WTC11 (cell line): ENCODE measurements at regions not wholly inside any gene's neighbourhood (a gene's known extent, or its start where the extent isn't known, plus 50 kb on each side); places are given as distances from the start of the nearest gene placed in this dataset.

Experiments used
- ATAC-seq: fragments of 200-7000 bp; cut with Tn5 transposase; 2 replicates; pipeline ENCODE4 v1.10.0; 2021; ENCODE audit warnings: mild to moderate bottlenecking, moderate library complexity
- CTCF ChIA-PET: fragments of 300-600 bp; sonication (Branson Sonifier 250); formaldehyde crosslinking; loops from one replicate; lab custom pipeline; 2021; ENCODE audit warnings: antibody characterized with exemption; lab: Charles Lee
- POLR2A ChIA-PET: fragments of 350-600 bp; sonication (Branson Sonifier 250); formaldehyde crosslinking; loops from one replicate; lab custom pipeline; 2021; ENCODE audit warnings: antibody characterized with exemption; lab: Charles Lee
- DNase-seq: peaks from one replicate; pipeline ENCODE4 v3.0.0; 2021; ENCODE audit warnings: low spot score
- H3K27ac Mint-ChIP-seq: 2 replicates; pipeline ENCODE4 v1.8.0; 2021; ENCODE audit warnings: mixed read lengths
- H3K27me3 Mint-ChIP-seq: 2 replicates; pipeline ENCODE4 v1.8.0; 2021; ENCODE audit warnings: low read depth, mild to moderate bottlenecking, moderate library complexity, mixed read lengths
- H3K36me3 Mint-ChIP-seq: 2 replicates; pipeline ENCODE4 v1.8.0; 2021; ENCODE audit warnings: mixed read lengths
- H3K4me1 Mint-ChIP-seq: 2 replicates; pipeline ENCODE4 v1.8.0; 2022; ENCODE audit warnings: mixed read lengths
- H3K4me3 Mint-ChIP-seq: 2 replicates; pipeline ENCODE4 v1.8.0; 2021; ENCODE audit warnings: mild to moderate bottlenecking, moderate library complexity, mixed read lengths
- H3K9me3 Mint-ChIP-seq: 2 replicates; pipeline ENCODE4 v1.8.0; 2021; ENCODE audit warnings: mixed read lengths
- ETV6 ChIP-seq: sonication (generic); formaldehyde crosslinking; IDR thresholded peaks from 2 replicates; pipeline ENCODE4 v1.8.1; 2022; ENCODE audit warnings: mild to moderate bottlenecking, missing genetic modification reagents
- GTF2I ChIP-seq: fragments of 250-450 bp; sonication (Bioruptor Pico); conservative IDR thresholded peaks from 2 replicates; pipeline ENCODE4 v1.4.0; 2021; ENCODE audit warnings: mild to moderate bottlenecking
- NR2C2 ChIP-seq: sonication (generic); formaldehyde crosslinking; IDR thresholded peaks from 2 replicates; pipeline ENCODE4 v1.8.0; 2022; ENCODE audit warnings: mild to moderate bottlenecking, missing genetic modification reagents
- RELA ChIP-seq: sonication (generic); formaldehyde crosslinking; IDR thresholded peaks from 2 replicates; pipeline ENCODE4 v1.8.1; 2022; ENCODE audit warnings: missing genetic modification reagents, mild to moderate bottlenecking, borderline replicate concordance
- SP1 ChIP-seq: sonication (generic); formaldehyde crosslinking; conservative IDR thresholded peaks from 2 replicates; pipeline ENCODE4 v1.8.1; 2022; ENCODE audit warnings: missing genetic modification reagents
- ZNF121 ChIP-seq: sonication (generic); formaldehyde crosslinking; IDR thresholded peaks from 2 replicates; pipeline ENCODE4 v1.8.0; 2023; ENCODE audit warnings: missing genetic modification reagents
- ZNF138 ChIP-seq: sonication (generic); formaldehyde crosslinking; conservative IDR thresholded peaks from 2 replicates; pipeline ENCODE4 v1.8.1; 2022; ENCODE audit warnings: mild to moderate bottlenecking, moderate library complexity, missing genetic modification reagents
- TF ChIP-seq, protein P1 (sequence below): fragments of 250-450 bp; sonication (Bioruptor Pico); IDR thresholded peaks from 2 replicates; pipeline ENCODE4 v1.9.0; 2021; ENCODE audit warnings: mild to moderate bottlenecking, borderline replicate concordance
- TF ChIP-seq, protein P2 (sequence below): sonication (generic); formaldehyde crosslinking; IDR thresholded peaks from 2 replicates; pipeline ENCODE4 v1.8.0; 2022; ENCODE audit warnings: mild to moderate bottlenecking, missing genetic modification reagents
- TF ChIP-seq, protein P3 (sequence below): sonication (generic); formaldehyde crosslinking; IDR thresholded peaks from 2 replicates; pipeline ENCODE4 v1.8.0; 2023; ENCODE audit warnings: missing genetic modification reagents, mild to moderate bottlenecking, borderline replicate concordance
- TF ChIP-seq, protein P4 (sequence below): fragments of 250-450 bp; sonication (Bioruptor Pico); IDR thresholded peaks from 2 replicates; pipeline ENCODE4 v1.8.0; 2021; ENCODE audit warnings: mild to moderate bottlenecking

DNA sequence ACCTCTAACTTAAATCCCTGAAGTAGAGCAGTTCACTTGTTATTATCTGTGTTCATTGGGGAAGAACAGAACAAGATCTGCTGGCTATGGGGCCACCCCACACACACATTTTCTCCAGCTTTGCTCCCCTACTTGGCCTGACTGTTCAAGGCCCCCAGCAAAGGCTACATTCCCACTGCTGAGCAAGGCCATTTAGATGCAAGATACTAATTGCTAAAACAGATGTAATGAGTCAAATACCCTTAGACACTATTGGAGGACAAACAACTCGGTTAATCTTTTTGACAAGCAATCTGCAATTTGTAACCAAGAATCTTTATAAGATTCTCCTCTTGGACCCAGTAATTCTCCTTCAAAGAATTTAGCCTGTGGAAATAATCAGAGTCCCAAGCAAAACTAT, 67.7 kb downstream of the NAV1 start (continued):
- TF ChIP-seq, protein P1, sequence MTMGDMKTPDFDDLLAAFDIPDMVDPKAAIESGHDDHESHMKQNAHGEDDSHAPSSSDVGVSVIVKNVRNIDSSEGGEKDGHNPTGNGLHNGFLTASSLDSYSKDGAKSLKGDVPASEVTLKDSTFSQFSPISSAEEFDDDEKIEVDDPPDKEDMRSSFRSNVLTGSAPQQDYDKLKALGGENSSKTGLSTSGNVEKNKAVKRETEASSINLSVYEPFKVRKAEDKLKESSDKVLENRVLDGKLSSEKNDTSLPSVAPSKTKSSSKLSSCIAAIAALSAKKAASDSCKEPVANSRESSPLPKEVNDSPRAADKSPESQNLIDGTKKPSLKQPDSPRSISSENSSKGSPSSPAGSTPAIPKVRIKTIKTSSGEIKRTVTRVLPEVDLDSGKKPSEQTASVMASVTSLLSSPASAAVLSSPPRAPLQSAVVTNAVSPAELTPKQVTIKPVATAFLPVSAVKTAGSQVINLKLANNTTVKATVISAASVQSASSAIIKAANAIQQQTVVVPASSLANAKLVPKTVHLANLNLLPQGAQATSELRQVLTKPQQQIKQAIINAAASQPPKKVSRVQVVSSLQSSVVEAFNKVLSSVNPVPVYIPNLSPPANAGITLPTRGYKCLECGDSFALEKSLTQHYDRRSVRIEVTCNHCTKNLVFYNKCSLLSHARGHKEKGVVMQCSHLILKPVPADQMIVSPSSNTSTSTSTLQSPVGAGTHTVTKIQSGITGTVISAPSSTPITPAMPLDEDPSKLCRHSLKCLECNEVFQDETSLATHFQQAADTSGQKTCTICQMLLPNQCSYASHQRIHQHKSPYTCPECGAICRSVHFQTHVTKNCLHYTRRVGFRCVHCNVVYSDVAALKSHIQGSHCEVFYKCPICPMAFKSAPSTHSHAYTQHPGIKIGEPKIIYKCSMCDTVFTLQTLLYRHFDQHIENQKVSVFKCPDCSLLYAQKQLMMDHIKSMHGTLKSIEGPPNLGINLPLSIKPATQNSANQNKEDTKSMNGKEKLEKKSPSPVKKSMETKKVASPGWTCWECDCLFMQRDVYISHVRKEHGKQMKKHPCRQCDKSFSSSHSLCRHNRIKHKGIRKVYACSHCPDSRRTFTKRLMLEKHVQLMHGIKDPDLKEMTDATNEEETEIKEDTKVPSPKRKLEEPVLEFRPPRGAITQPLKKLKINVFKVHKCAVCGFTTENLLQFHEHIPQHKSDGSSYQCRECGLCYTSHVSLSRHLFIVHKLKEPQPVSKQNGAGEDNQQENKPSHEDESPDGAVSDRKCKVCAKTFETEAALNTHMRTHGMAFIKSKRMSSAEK (CRISPR knock-in tag) = no peak
- TF ChIP-seq ZNF121 (CRISPR knock-in tag) (no peak), ETV6 (no peak), ZNF138 (CRISPR knock-in tag) (no peak), SP1 (CRISPR knock-in tag) (no peak), RELA (CRISPR knock-in tag) (no peak), GTF2I (CRISPR knock-in tag) (no peak)
- TF ChIP-seq, protein P2, sequence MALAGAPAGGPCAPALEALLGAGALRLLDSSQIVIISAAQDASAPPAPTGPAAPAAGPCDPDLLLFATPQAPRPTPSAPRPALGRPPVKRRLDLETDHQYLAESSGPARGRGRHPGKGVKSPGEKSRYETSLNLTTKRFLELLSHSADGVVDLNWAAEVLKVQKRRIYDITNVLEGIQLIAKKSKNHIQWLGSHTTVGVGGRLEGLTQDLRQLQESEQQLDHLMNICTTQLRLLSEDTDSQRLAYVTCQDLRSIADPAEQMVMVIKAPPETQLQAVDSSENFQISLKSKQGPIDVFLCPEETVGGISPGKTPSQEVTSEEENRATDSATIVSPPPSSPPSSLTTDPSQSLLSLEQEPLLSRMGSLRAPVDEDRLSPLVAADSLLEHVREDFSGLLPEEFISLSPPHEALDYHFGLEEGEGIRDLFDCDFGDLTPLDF = no peak
- TF ChIP-seq, protein P3, sequence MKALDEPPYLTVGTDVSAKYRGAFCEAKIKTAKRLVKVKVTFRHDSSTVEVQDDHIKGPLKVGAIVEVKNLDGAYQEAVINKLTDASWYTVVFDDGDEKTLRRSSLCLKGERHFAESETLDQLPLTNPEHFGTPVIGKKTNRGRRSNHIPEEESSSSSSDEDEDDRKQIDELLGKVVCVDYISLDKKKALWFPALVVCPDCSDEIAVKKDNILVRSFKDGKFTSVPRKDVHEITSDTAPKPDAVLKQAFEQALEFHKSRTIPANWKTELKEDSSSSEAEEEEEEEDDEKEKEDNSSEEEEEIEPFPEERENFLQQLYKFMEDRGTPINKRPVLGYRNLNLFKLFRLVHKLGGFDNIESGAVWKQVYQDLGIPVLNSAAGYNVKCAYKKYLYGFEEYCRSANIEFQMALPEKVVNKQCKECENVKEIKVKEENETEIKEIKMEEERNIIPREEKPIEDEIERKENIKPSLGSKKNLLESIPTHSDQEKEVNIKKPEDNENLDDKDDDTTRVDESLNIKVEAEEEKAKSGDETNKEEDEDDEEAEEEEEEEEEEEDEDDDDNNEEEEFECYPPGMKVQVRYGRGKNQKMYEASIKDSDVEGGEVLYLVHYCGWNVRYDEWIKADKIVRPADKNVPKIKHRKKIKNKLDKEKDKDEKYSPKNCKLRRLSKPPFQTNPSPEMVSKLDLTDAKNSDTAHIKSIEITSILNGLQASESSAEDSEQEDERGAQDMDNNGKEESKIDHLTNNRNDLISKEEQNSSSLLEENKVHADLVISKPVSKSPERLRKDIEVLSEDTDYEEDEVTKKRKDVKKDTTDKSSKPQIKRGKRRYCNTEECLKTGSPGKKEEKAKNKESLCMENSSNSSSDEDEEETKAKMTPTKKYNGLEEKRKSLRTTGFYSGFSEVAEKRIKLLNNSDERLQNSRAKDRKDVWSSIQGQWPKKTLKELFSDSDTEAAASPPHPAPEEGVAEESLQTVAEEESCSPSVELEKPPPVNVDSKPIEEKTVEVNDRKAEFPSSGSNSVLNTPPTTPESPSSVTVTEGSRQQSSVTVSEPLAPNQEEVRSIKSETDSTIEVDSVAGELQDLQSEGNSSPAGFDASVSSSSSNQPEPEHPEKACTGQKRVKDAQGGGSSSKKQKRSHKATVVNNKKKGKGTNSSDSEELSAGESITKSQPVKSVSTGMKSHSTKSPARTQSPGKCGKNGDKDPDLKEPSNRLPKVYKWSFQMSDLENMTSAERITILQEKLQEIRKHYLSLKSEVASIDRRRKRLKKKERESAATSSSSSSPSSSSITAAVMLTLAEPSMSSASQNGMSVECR (CRISPR knock-in tag) = no peak

DNA sequence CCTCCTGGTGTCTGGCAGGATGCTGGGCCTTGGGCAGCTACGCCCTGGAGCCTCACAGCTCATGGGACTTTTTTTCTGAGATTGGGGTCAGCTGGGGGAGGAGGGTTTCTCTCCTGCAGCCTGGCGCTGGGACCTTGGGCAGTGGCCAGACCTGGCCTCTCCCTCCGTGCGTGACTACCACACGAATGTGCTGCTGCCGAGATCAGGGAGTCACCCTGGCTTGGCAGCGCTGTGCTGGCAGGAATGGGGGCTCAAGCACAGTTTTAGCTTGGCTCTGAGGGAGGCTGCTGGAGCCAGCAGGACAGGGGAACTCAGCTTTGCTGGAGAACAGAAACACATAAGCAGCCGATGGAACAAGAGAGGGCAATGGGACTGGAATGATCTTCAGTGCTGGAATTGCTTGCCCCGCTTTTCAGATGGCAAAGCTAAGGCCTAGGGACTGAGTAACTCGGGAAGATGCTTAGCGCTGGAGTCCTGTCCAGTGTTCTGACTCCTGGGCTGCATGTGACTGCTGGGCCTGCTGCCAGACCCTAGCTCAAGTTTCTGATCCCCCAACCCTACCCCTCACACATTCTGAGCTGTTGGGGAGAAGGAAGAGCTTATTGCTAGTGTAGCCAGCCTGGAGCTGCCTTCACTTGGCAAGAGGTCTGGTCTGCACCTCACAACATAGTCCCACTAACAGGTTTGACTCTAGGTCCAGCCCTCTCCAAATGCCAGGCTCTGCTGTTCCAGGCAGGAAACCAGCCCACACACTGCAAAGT, 69.9 kb downstream of the NAV1 start:
- Mint-ChIP-seq H3K9me3 (no peaks in the 10 kb centered on the region), H3K36me3 (no peaks in the 10 kb centered on the region), H3K4me3 (no peak overlapping the region)
- ATAC-seq (no peak), DNase-seq (no peak)
- POLR2A ChIA-PET = interaction anchor here (1.0 to 1.1 kb wide), 2 partner anchors 10 to 68 kb away, joined by 3 read pairs; no protein-coding TSS in a partner anchor
- TF ChIP-seq, protein P4, sequence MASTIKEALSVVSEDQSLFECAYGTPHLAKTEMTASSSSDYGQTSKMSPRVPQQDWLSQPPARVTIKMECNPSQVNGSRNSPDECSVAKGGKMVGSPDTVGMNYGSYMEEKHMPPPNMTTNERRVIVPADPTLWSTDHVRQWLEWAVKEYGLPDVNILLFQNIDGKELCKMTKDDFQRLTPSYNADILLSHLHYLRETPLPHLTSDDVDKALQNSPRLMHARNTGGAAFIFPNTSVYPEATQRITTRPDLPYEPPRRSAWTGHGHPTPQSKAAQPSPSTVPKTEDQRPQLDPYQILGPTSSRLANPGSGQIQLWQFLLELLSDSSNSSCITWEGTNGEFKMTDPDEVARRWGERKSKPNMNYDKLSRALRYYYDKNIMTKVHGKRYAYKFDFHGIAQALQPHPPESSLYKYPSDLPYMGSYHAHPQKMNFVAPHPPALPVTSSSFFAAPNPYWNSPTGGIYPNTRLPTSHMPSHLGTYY (CRISPR knock-in tag) = no peak
- TF ChIP-seq ZNF138 (CRISPR knock-in tag) = no peak
- no peak for TF ChIP-seq NR2C2 (CRISPR knock-in tag)
- TF ChIP-seq, all 79 proteins: peak for 0
- H3K27ac Mint-ChIP-seq = no peak overlapping the region
- no peaks in the 10 kb centered on the region; the same call in 1 of the 2 replicates for H3K27me3 Mint-ChIP-seq
- H3K4me1 Mint-ChIP-seq = no peaks in the 10 kb centered on the region
- CTCF ChIA-PET = interaction anchor here (0.7 to 2.0 kb wide), 8 partner anchors 49 to 186 kb away, joined by 3 to 7 read pairs (median 4); no protein-coding TSS in a partner anchor
